Hepatocyte (in vitro differentiated cells): ENCODE measurements at regions not wholly inside any gene's neighbourhood (a gene's known extent, or its start where the extent isn't known, plus 50 kb on each side); places are given as distances from the start of the nearest gene placed in this dataset.

Source experiments
- DNase-seq: peaks from one replicate; pipeline ENCODE4 v3.0.0-alpha.2; 2016; ENCODE audit warnings: low spot score
- H2AFZ ChIP-seq: fragments of 200-600 bp; sonication (generic); 2 replicates; pipeline ENCODE4 v1.6.0; 2016; ENCODE audit warnings: antibody characterized with exemption, mild to moderate bottlenecking
- H3K27ac ChIP-seq: fragments of 200-600 bp; sonication (generic); 2 replicates; pipeline ENCODE4 v1.5.1; 2016; ENCODE audit warnings: mild to moderate bottlenecking
- H3K27me3 ChIP-seq: fragments of 200-600 bp; sonication (generic); 2 replicates; pipeline ENCODE4 v1.6.1; 2016
- H3K36me3 ChIP-seq: fragments of 200-600 bp; sonication (generic); replicated peaks from 2 replicates; pipeline ENCODE4 v1.5.1; 2016; ENCODE audit warnings: low read depth; ENCODE audit not compliant: insufficient read depth
- H3K4me1 ChIP-seq: fragments of 200-600 bp; sonication (generic); 2 replicates; pipeline ENCODE4 v1.5.1; 2016; ENCODE audit warnings: mild to moderate bottlenecking, moderate library complexity; ENCODE audit not compliant: insufficient read depth
- H3K4me2 ChIP-seq: fragments of 200-600 bp; sonication (generic); 2 replicates; pipeline ENCODE4 v1.6.0; 2016
- H3K4me3 ChIP-seq: fragments of 200-600 bp; sonication (generic); 2 replicates; pipeline ENCODE4 v1.5.1; 2016; ENCODE audit warnings: mild to moderate bottlenecking
- H3K79me2 ChIP-seq: fragments of 200-600 bp; sonication (generic); 2 replicates; pipeline ENCODE4 v1.6.0; 2017; ENCODE audit warnings: mild to moderate bottlenecking
- H3K9me2 ChIP-seq: fragments of 200-600 bp; sonication (generic); replicated peaks from 2 replicates; pipeline ENCODE4 v1.6.0; 2017; ENCODE audit warnings: mild to moderate bottlenecking; ENCODE audit not compliant: insufficient read depth
- H3K9me3 ChIP-seq: fragments of 200-600 bp; sonication (generic); 2 replicates; pipeline ENCODE4 v1.5.1; 2016; ENCODE audit warnings: low read depth, mild to moderate bottlenecking
- H4K20me1 ChIP-seq: fragments of 200-600 bp; sonication (generic); 2 replicates; pipeline ENCODE4 v1.6.0; 2016; ENCODE audit warnings: mild to moderate bottlenecking; ENCODE audit not compliant: insufficient read depth, poor library complexity, severe bottlenecking
- EZH2 ChIP-seq: fragments of 200-600 bp; sonication (generic); IDR thresholded peaks from 2 replicates; pipeline ENCODE4 v1.6.1; 2016; ENCODE audit warnings: antibody characterized with exemption, mild to moderate bottlenecking, borderline replicate concordance
- EZH2phosphoT487 ChIP-seq: fragments of 200-600 bp; sonication (generic); IDR thresholded peaks from one replicate; pipeline ENCODE4 v1.6.1; 2018; ENCODE audit warnings: antibody characterized with exemption, mild to moderate bottlenecking, low read depth, moderate library complexity; ENCODE audit not compliant: unreplicated experiment, severe bottlenecking
- WGBS: methylation state at CpG from one replicate; pipeline ENCODE4 v1.1.6; 2016; ENCODE audit warnings: low lambda C conversion rate; ENCODE audit errors: missing lambda C conversion rate; 5-methylcytosine and 5-hydroxymethylcytosine counted together
- TF ChIP-seq, protein P1 (sequence below): fragments of 200-600 bp; sonication (generic); IDR thresholded peaks from 2 replicates; pipeline ENCODE4 v1.5.1; 2016; ENCODE audit warnings: antibody characterized with exemption, mild to moderate bottlenecking; ENCODE audit not compliant: poor library complexity

DNA sequence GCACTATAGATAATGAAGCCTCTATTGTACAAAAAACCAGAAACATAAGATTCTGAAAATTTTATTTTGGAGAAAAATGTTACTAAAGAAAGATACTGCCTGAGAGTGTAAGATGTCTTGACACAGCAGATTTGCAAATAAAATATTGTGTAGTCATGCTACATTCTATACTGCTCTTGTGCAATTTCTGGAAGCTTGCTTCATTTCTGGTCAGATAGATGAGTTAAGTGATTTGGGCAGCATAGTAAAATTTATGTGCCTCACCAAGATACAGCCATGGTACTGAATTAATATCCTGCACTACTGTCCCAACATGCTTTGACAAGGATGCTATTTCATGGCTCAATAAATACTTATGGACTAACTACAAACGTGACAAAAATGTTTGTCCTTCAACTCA, 55.1 kb upstream of the STARD13 start:
- TF ChIP-seq EZH2phosphoT487 (no peak), EZH2 (no peak)
- TF ChIP-seq, protein P1, sequence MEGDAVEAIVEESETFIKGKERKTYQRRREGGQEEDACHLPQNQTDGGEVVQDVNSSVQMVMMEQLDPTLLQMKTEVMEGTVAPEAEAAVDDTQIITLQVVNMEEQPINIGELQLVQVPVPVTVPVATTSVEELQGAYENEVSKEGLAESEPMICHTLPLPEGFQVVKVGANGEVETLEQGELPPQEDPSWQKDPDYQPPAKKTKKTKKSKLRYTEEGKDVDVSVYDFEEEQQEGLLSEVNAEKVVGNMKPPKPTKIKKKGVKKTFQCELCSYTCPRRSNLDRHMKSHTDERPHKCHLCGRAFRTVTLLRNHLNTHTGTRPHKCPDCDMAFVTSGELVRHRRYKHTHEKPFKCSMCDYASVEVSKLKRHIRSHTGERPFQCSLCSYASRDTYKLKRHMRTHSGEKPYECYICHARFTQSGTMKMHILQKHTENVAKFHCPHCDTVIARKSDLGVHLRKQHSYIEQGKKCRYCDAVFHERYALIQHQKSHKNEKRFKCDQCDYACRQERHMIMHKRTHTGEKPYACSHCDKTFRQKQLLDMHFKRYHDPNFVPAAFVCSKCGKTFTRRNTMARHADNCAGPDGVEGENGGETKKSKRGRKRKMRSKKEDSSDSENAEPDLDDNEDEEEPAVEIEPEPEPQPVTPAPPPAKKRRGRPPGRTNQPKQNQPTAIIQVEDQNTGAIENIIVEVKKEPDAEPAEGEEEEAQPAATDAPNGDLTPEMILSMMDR = no peak
- Histone ChIP-seq H3K4me1 (no peaks in the 10 kb centered on the region), H3K4me2 (no peak overlapping the region), H3K79me2 (no peaks in the 10 kb centered on the region), H4K20me1 (no peaks in the 10 kb centered on the region), H2AFZ (no peak overlapping the region), H3K27me3 (no peaks in the 10 kb centered on the region), H3K27ac (no peak overlapping the region), H3K9me3 (no peaks in the 10 kb centered on the region), H3K36me3 (no peaks in the 10 kb centered on the region), H3K4me3 (no peak overlapping the region), H3K9me2 (no peaks in the 10 kb centered on the region)
- 39% methylated on average over 1 of the region's 1 CpG for WGBS
- DNase-seq = no peak

DNA sequence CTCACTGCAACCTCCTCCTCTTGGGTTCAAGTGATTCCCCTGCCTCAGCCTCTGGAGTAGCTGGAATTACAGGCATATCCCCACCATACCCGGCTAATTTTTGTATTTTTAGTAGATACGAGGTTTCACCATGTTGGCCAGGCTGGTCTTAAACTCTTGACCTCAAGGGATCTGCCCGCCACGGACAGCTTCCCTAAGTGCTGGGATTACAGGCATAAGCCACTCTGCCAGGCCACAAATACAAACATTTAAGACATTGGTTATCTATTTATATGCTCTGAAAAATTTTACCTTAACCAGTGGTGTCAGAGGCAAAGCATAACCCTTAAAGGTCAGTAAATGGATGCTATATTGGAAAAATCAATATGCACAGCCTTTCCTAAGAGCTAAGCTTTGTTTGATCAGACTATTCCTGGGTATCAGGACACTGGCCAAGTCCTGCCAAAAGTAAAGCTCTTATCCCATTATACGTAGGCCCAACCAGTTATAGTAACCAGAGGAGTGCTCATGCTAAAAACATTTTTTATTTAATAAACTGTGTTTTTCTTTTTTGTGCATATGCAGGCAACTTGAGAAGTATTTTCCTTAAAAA, 56.4 kb upstream of the STARD13 start:
- H3K36me3 ChIP-seq = no peaks in the 10 kb centered on the region
- no peak overlapping the region for H3K4me2 ChIP-seq
- 79% methylated on average over 5 of the region's 5 CpGs for WGBS
- H2AFZ ChIP-seq = no peak overlapping the region
- H3K27ac ChIP-seq = no peak overlapping the region
- H3K4me1 ChIP-seq = no peaks in the 10 kb centered on the region
- no peaks in the 10 kb centered on the region for H3K9me2 ChIP-seq
- TF ChIP-seq EZH2phosphoT487 = no peak
- no peak for TF ChIP-seq EZH2
- TF ChIP-seq, protein P1 = no peak
- no peaks in the 10 kb centered on the region for H4K20me1 ChIP-seq
- DNase-seq = no peak
- H3K79me2 ChIP-seq = no peaks in the 10 kb centered on the region
- H3K9me3 ChIP-seq = no peaks in the 10 kb centered on the region
- no peak overlapping the region for H3K4me3 ChIP-seq
- no peaks in the 10 kb centered on the region for H3K27me3 ChIP-seq

DNA sequence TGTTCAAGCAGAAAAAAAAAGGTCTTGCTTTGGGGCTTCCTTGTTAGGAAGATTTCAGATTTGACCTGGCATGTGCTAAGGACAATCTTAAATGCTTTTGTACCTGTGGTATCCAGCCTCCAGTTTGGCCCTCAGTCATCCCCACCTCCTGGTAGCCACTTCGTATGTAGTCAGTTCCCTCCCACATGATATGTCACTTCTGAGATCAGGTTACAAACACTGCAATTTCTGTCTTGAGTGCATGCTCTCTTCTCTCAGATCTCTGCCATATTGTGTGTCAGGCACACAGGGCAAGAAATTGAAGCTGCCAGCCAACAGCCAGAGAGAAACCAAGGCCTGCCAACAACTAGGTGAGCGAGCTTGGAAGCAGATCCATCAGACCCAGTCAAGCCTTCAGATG, 60.3 kb upstream of the STARD13 start:
- no peak for TF ChIP-seq EZH2phosphoT487
- TF ChIP-seq, protein P1 = no peak
- TF ChIP-seq EZH2 = no peak

GRCh38 chr13:33347861-33348260, 62.3 kb upstream of the STARD13 start:
- Histone ChIP-seq H3K9me2 (no peaks in the 10 kb centered on the region), H3K27ac (no peak overlapping the region), H3K4me1 (no peaks in the 10 kb centered on the region), H3K4me3 (no peak overlapping the region), H3K79me2 (no peaks in the 10 kb centered on the region), H2AFZ (no peak overlapping the region), H3K9me3 (no peaks in the 10 kb centered on the region), H4K20me1 (no peaks in the 10 kb centered on the region), H3K36me3 (no peaks in the 10 kb centered on the region), H3K4me2 (peak overlapping the region; percentile 2), H3K27me3 (peaks cover 5% of the 10 kb centered on the region)
- no peak for DNase-seq
- WGBS = 93% methylated on average over 4 of the region's 4 CpGs
- TF ChIP-seq EZH2 (no peak), EZH2phosphoT487 (no peak)
- TF ChIP-seq, protein P1 = no peak

More for the DNA sequence above, 60.3 kb upstream of the STARD13 start:
- Histone ChIP-seq H3K4me1 (no peaks in the 10 kb centered on the region), H3K27ac (no peak overlapping the region), H3K4me3 (no peak overlapping the region), H3K36me3 (no peaks in the 10 kb centered on the region), H4K20me1 (no peaks in the 10 kb centered on the region), H3K9me2 (no peaks in the 10 kb centered on the region), H3K4me2 (no peak overlapping the region), H3K27me3 (peaks cover 3% of the 10 kb centered on the region), H3K9me3 (no peaks in the 10 kb centered on the region), H2AFZ (no peak overlapping the region), H3K79me2 (no peaks in the 10 kb centered on the region)
- DNase-seq = no peak
- 64% methylated on average over 2 of the region's 2 CpGs for WGBS
